ENCODE measurements at regions not wholly inside any gene's neighbourhood (a gene's known extent, or its start where the extent isn't known, plus 50 kb on each side); places are given as distances from the start of the nearest gene placed in this dataset.

DNA sequence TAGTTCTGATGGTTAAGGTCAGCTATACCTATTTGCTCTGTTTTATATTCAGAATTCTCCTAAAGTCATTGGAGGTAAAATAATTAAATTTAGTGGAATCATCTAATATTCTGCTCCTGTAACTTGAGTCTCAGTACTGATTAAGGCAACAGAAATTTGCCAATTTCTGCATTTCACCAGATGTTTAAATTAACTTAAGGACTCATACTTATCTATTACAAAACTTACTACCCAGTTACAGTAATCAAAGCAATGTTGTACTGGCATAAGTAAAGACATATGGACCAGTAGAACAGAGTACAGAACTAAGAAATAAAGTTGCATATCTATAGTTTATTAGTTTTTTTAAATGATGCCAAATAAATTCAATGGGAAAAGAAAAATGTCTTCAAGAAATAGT, 1043.8 kb downstream of the OTOL1 start:
- no peaks in the 10 kb centered on the region for H3K36me3 ChIP-seq (replicated peaks in 1 of 2; ENCODE audit: control insufficient read depth in 1 of 2, insufficient read depth in 2 of 2, low read length in 2 of 2)
- H3K9me3 ChIP-seq (ENCODE audit: low read length), result no peaks in the 10 kb centered on the region
- no peaks in the 10 kb centered on the region for H3K4me1 ChIP-seq (ENCODE audit: insufficient read depth, low read length)
- H4K20me1 ChIP-seq (ENCODE audit: insufficient read depth, low read length), result no peaks in the 10 kb centered on the region
- H2AFZ ChIP-seq (ENCODE audit: low read length), result no peak overlapping the region
- in situ Hi-C loops (cut with HindIII; ENCODE audit: extremely low pct_ligation_motif_present, low pct_unique_long_range_greater_than_20kb), result no loop called here
- no peak overlapping the region for H3K9ac ChIP-seq (ENCODE audit: insufficient read depth, low read depth, low read length)
- H3K4me3 ChIP-seq (replicated peaks in 1 of 3; ENCODE audit: insufficient read depth in 1 of 3, low read depth in 2 of 3, low read length in 3 of 3), result no peak overlapping the region
- H3K27ac ChIP-seq (ENCODE audit: extremely low read length, insufficient read depth, low read length), result no peak overlapping the region
- no peak overlapping the region for H3K4me2 ChIP-seq (ENCODE audit: low read depth, low read length)
- ChIA-PET POLR2A (no interaction called here), CTCF (ENCODE audit: low intra/inter-chr PET ratio, low total read pairs) (no interaction called here)
- H3K79me2 ChIP-seq (ENCODE audit: insufficient read depth, low read length), result no peaks in the 10 kb centered on the region
- H3K27me3 ChIP-seq (ENCODE audit: control insufficient read depth in 1 of 2, insufficient read depth in 2 of 2, low read length in 2 of 2), result no peaks in the 10 kb centered on the region
- BruUV-seq (replicated peaks), result no TSS peak
- no peak for DNase-seq (ENCODE audit: low spot score)
- intact Hi-C loops (cut with micrococcal nuclease; ENCODE audit: unreplicated experiment), result no loop called here
- no peak for FAIRE-seq
- TF ChIP-seq PHF5A (CRISPR knock-in tag; IDR thresholded peaks at IDR 0.05; ENCODE audit: low read depth, unreplicated experiment) (no peak), MTF1 (CRISPR knock-in tag; IDR thresholded peaks at IDR 0.05) (no peak), ATF7 (IDR thresholded peaks at IDR 0.05) (no peak), ATF7 (CRISPR knock-in tag; IDR thresholded peaks at IDR 0.05) (no peak), DNMT3B (CRISPR knock-in tag; conservative IDR thresholded peaks at IDR 0.05) (no peak), SP5 (CRISPR knock-in tag; IDR thresholded peaks at IDR 0.05; ENCODE audit: borderline replicate concordance, low read depth) (no peak), ZNF343 (CRISPR knock-in tag; IDR thresholded peaks at IDR 0.05) (no peak), JUN (CRISPR knock-in tag; IDR thresholded peaks at IDR 0.05) (no peak), IKZF5 (CRISPR knock-in tag; IDR thresholded peaks at IDR 0.05) (no peak), ZNF451 (CRISPR knock-in tag; IDR thresholded peaks at IDR 0.05) (no peak), RNF219 (CRISPR knock-in tag; IDR thresholded peaks at IDR 0.05) (no peak), KLF11 (CRISPR knock-in tag; IDR thresholded peaks at IDR 0.05) (no peak)
- TF ChIP-seq, protein P1, sequence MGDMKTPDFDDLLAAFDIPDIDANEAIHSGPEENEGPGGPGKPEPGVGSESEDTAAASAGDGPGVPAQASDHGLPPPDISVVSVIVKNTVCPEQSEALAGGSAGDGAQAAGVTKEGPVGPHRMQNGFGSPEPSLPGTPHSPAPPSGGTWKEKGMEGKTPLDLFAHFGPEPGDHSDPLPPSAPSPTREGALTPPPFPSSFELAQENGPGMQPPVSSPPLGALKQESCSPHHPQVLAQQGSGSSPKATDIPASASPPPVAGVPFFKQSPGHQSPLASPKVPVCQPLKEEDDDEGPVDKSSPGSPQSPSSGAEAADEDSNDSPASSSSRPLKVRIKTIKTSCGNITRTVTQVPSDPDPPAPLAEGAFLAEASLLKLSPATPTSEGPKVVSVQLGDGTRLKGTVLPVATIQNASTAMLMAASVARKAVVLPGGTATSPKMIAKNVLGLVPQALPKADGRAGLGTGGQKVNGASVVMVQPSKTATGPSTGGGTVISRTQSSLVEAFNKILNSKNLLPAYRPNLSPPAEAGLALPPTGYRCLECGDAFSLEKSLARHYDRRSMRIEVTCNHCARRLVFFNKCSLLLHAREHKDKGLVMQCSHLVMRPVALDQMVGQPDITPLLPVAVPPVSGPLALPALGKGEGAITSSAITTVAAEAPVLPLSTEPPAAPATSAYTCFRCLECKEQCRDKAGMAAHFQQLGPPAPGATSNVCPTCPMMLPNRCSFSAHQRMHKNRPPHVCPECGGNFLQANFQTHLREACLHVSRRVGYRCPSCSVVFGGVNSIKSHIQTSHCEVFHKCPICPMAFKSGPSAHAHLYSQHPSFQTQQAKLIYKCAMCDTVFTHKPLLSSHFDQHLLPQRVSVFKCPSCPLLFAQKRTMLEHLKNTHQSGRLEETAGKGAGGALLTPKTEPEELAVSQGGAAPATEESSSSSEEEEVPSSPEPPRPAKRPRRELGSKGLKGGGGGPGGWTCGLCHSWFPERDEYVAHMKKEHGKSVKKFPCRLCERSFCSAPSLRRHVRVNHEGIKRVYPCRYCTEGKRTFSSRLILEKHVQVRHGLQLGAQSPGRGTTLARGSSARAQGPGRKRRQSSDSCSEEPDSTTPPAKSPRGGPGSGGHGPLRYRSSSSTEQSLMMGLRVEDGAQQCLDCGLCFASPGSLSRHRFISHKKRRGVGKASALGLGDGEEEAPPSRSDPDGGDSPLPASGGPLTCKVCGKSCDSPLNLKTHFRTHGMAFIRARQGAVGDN (CRISPR knock-in tag; IDR thresholded peaks at IDR 0.05), result no peak
- ATAC-seq, result no peak

Measured in HepG2 (cell line).